ENCODE measurements at regions not wholly inside any gene's neighbourhood (a gene's known extent, or its start where the extent isn't known, plus 50 kb on each side); places are given as distances from the start of the nearest gene placed in this dataset.

DNA sequence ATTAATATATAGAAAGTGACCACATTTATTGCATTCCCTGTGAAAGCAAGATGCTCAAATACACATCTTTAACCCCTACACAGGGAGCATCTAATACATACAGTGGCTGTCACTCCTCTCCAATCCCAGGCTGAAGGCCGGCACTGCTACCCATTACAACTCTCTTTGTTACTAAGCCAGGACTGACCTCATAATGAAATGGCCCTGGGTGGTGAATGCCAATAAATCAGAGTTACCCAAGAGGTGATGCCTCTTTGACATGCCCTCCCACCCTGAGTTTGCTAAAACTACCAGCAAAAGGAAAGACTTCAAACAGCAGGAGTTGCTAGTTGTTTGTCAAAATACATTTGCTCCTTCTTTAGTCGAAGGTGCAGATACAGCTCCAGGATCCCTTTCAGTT lies 214.2 kb downstream of the FOXA2 start:
- Histone ChIP-seq H3K4me1 (peaks cover 0 to 13% (median 0%) of the 10 kb centered on the region in 4 donors), H3K9me3 (no peaks in the 10 kb centered on the region), H3K27ac (no peak overlapping the region), H3K36me3 (no peaks in the 10 kb centered on the region), H3K27me3 (no peaks in the 10 kb centered on the region), H3K4me3 (no peak overlapping the region)
- TF ChIP-seq, protein P1, sequence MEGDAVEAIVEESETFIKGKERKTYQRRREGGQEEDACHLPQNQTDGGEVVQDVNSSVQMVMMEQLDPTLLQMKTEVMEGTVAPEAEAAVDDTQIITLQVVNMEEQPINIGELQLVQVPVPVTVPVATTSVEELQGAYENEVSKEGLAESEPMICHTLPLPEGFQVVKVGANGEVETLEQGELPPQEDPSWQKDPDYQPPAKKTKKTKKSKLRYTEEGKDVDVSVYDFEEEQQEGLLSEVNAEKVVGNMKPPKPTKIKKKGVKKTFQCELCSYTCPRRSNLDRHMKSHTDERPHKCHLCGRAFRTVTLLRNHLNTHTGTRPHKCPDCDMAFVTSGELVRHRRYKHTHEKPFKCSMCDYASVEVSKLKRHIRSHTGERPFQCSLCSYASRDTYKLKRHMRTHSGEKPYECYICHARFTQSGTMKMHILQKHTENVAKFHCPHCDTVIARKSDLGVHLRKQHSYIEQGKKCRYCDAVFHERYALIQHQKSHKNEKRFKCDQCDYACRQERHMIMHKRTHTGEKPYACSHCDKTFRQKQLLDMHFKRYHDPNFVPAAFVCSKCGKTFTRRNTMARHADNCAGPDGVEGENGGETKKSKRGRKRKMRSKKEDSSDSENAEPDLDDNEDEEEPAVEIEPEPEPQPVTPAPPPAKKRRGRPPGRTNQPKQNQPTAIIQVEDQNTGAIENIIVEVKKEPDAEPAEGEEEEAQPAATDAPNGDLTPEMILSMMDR (IDR thresholded peaks at IDR 0.05) = no peak
- no peak for DNase-seq
- intact Hi-C loops (cut with DNase I; ENCODE audit: low total_unique reads) = no loop called here

DNA sequence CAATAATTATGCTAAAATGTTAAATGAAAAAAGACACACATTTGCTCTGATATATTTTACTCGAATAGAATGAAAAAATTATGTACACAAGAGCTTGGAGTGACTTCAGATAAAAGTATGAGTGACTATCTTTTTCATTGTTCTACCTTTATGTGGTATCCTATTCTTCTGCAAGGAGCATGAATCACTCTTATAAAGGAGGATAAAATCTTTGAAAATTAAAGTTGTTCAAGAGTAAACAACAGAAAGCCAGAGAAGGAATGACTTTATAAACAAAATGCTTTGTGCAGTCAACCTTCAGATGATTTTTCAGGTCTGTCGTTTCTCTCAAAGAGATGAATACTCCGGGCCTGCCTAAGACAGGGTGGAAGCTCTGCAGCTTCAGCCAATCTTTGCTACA lies 215.3 kb downstream of the FOXA2 start:
- TF ChIP-seq, protein P1 (IDR thresholded peaks at IDR 0.05) = no peak
- intact Hi-C loops (cut with DNase I; ENCODE audit: low total_unique reads) = no loop called here
- no peak overlapping the region for H3K27ac ChIP-seq
- H3K27me3 ChIP-seq = no peaks in the 10 kb centered on the region
- no peaks in the 10 kb centered on the region for H3K9me3 ChIP-seq
- H3K36me3 ChIP-seq = no peaks in the 10 kb centered on the region
- peaks cover 0 to 8% (median 0%) of the 10 kb centered on the region in 4 donors for H3K4me1 ChIP-seq
- H3K4me3 ChIP-seq = no peak overlapping the region
- no peak for DNase-seq

DNA sequence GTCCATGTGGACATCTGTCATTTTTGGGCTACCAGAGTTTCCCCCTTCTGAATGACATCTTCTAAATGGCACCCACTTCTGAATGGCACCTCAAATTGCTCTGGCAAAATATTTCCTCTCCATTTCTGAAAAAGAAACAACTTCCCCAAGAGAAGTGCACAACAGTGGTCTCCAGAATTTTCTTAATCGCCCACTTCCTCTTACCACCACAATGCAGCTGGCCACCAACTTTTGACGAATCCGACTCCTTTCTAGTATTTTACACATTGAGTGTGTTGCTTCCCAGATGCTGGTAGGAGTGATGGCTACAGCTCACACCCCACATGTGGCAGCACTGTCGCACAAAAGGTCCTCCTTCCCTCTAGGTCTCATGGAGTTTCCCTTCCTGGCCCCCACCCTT lies 216.1 kb downstream of the FOXA2 start:
- Histone ChIP-seq H3K4me3 (no peak overlapping the region), H3K9me3 (no peaks in the 10 kb centered on the region), H3K4me1 (peaks cover 0 to 8% (median 0%) of the 10 kb centered on the region in 4 donors), H3K27me3 (no peaks in the 10 kb centered on the region), H3K27ac (no peak overlapping the region), H3K36me3 (no peaks in the 10 kb centered on the region)
- intact Hi-C loops (cut with DNase I; ENCODE audit: low total_unique reads) = no loop called here
- no peak for DNase-seq
- TF ChIP-seq, protein P1 (IDR thresholded peaks at IDR 0.05) = no peak

DNA sequence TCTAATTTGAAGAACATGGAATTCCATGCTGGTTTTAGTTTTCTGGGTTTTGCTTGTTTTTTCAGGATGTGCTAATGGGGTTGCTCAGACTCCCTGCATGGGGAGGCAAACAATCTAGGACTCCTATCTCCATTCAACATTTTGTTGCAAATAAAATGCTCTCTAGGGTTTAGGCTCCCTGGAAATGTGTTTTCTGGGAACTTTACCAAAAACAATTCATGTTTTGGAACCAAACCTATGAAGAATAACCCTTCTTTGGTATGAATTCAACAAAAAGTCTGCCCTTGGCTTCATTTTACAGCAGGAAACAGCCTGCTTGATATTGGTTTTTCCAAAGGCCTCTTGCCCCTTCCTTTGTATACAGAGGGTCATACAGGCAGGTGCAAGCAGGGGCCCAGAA lies 217.7 kb downstream of the FOXA2 start:
- TF ChIP-seq, protein P1 (IDR thresholded peaks at IDR 0.05) = no peak
- Histone ChIP-seq H3K36me3 (no peaks in the 10 kb centered on the region), H3K9me3 (no peaks in the 10 kb centered on the region), H3K27ac (no peak overlapping the region), H3K4me1 (peaks cover 0 to 8% (median 0%) of the 10 kb centered on the region in 4 donors), H3K27me3 (no peaks in the 10 kb centered on the region), H3K4me3 (no peak overlapping the region)
- DNase-seq = no peak
- intact Hi-C loops (cut with DNase I; ENCODE audit: low total_unique reads) = no loop called here

DNA sequence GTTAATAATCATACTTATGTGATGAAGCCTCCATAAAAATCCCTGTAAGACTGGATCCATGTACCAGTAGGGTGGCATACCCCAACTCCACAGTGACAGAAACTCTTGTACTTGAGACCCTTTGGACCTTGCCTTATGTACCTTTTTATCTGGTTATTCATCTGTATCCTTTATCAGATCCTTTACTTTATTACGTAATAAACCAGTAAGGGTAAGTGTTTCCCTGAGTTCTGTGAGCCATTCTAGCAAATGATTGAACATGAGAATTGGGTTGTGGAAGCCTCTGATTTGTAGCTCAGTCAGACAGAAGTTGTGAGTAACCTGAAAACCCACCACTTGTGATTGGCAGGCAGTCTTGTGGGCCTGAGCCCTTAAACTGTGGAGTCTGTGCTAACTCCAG lies 229.7 kb downstream of the FOXA2 start:
- H3K36me3 ChIP-seq = no peaks in the 10 kb centered on the region
- TF ChIP-seq, protein P1 (IDR thresholded peaks at IDR 0.05) = no peak
- peaks cover 0 to 4% of the 10 kb centered on the region in 2 donors for H3K27me3 ChIP-seq
- peaks cover 0 to 24% (median 0%) of the 10 kb centered on the region in 4 donors for H3K4me1 ChIP-seq
- no peak overlapping the region for H3K27ac ChIP-seq
- H3K4me3 ChIP-seq = no peak overlapping the region
- no peaks in the 10 kb centered on the region for H3K9me3 ChIP-seq
- intact Hi-C loops (cut with DNase I; ENCODE audit: low total_unique reads) = no loop called here
- no peak for DNase-seq

DNA sequence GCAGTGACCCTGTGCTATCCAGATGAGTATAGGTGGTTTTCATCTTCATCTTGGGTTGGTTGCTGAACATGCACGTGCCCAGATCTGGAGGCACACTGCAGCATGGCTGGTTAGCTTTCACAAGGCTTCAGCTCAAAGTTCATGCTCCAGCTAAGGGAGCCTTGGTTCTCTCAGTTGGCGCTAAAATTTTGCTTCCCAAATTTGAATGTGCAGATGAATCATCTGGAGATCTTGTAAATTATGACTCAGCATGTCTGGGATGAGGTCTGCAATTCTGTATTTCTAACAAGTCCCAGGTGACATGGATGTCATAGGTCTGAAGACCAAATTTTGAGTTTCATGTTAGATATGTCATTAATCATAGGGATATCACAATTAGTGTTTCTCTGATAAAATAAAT lies 230.8 kb downstream of the FOXA2 start:
- peaks cover 0 to 24% (median 0%) of the 10 kb centered on the region in 4 donors for H3K4me1 ChIP-seq
- no peaks in the 10 kb centered on the region for H3K9me3 ChIP-seq
- peaks cover 0 to 4% of the 10 kb centered on the region in 2 donors for H3K27me3 ChIP-seq
- no peak for DNase-seq
- no peaks in the 10 kb centered on the region for H3K36me3 ChIP-seq
- H3K27ac ChIP-seq = no peak overlapping the region
- TF ChIP-seq, protein P1 (IDR thresholded peaks at IDR 0.05) = no peak
- no peak overlapping the region for H3K4me3 ChIP-seq
- intact Hi-C loops (cut with DNase I; ENCODE audit: low total_unique reads) = no loop called here
